ENCODE measurements at regions not wholly inside any gene's neighbourhood (a gene's known extent, or its start where the extent isn't known, plus 50 kb on each side); places are given as distances from the start of the nearest gene placed in this dataset.
A peak's percentile ranks its signal among the peaks of the same experiment; 100 is the strongest.

DNA sequence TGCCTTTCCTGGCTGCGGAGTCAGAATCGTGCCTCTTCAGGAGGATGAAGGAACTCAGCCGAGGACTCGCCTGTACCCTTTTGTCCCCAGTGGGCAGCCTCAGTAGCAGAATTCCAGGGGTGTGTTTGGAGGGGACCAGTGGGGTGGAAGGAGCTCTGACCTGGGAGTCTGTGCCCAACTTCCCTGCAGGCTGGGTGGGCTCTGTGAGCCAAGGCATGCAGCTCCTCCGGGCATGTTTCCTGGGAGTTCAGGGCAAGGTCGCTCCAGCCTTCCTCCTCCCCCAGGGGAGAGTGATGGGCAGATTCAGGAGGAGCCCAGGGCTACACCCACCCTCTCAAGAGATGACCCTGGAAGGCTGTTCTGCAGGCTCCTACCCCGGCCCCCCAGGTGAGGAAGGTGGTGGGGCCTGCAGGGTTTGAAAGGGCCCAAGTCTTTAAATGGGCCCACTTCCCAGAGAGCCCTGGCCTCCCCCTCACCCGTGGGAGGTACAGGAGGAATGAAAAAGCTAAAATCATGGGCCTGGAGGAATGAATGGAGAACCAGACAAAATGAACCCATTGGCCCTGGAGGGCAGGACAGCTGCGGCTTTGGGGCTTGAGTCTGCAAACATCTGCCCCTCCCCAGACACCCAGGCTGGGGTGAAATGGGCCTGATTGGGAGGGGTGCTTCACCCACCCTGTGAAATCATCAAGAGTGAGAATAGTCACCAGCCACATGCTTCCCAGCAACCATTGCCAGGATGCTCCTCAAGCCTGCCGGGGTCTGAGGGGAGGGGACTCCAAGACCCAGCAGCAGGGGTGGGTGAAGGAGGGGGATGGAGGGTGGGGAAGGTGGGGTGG lies 77.6 kb upstream of the PMEPA1 start:
- intact Hi-C loops (cut with DNase I), result no loop called here
- DNase-seq (ENCODE audit: low spot score), result peak; percentile 55

DNA sequence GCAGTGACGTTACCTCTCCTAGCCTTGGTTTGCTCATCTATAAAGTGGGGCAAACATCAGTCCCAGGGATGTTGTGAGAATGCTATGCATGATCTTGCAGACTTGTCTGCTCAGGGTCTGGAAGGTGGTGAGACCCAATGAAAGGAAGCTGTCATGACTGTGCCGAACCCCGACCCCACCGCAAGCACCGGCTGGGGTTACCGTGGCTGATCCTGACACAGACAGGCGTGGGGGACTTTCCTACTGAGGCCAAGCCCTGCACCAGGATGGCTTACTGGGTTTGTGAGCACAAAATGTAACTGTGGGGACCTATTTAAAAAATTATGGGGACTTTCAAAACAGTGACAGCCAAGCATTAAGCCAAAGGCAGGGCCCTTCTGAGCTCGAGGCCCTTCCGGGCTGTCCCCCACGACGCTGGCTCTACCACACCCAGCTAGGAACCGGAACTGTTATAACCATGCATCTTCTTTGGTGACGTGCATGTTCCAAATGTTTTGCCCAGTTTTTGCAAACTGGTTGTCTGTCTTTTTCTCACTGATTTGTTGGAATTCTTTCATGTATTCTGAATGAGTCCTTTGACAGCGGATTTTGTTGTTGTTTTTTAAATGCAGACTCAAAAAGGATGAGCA lies 76.6 kb upstream of the PMEPA1 start:
- intact Hi-C loops (cut with DNase I), result no loop called here
- peak; percentile 58 for DNase-seq (ENCODE audit: low spot score)

DNA sequence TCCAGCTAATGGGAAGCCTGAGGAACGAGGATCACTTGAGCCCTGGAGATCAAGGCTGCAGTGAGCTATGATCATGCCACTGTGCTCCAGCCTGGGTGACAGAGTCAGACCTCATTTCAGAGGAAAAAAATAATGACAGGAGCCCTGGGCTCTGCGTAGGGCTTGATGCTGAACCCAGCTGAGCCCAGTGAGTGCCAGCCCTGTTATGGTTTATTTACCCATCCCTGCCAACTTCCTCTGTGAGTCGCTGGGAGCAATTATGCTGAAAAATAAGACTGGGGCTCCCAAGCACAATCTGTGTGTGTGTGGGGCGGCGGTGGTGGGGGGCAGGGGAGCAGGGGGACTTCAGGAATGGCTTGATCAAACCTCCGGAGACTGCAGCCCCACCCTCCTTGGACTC lies 75.9 kb upstream of the PMEPA1 start:
- DNase-seq (ENCODE audit: low spot score), result peak; percentile 41

DNA sequence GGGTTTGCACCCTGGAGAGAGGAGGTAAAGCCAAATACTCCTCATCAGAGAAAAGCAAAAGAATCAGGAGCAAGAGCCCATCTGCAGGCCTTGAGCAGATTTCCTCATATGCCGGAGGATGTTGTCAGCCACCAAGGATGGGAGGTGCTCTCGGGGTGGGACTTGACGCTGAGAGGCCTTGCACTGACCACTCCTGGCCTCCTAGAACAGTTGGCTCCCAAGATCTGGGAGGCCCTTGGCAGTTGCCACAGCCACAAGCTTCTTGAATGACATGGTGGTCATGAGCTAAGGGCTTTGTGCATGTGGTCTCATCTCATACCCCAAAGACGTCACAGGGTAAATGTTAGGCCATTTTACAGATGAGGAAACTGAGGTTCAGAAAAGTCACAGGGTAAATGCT lies 75.2 kb upstream of the PMEPA1 start:
- intact Hi-C loops (cut with DNase I), result no loop called here
- DNase-seq (ENCODE audit: low spot score), result peak; percentile 43

More for the DNA sequence above, 75.9 kb upstream of the PMEPA1 start:
- intact Hi-C loops (cut with DNase I), result no loop called here

DNA sequence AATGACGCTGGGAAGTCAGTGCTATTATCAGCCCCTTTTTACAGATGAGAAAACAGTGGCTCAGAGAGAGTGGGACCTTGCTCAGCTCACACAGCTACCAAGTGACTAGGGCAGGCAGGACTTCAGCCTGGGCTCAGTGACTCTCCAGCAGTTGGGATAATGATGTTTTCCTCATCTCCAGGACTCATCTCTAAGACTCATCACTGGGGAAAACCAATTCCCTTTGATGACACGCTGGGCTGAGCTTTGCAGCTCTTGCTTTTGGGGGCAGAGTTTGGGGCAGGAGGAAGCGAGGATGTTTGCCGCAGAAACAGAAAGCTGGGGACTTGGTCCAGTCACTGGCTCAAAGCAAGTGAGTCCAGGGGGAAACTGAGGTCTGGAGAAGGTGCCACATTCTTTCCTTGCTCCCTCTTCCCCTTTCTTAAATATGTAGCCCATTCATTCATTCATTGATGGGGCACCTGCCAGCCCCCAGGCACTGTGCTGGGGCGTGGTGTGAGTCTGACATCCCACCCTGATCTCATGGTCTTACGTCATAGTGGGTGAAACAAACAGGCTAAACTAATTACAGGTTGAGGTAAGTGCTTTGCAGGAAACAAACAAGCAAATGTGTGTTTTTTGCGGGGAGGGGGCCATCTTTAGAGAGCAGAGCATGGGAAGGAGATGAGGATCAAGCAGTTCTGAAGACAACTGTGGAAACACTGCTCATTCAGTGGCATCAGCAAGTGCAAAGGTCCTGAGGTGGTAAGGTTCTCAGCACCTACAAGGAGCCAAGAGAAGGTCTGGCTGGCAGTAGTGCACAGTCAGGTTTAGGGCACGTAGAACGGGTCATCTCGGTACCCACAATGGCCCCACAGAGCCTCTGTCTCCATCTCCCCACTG lies 74.4 kb upstream of the PMEPA1 start:
- DNase-seq (ENCODE audit: low spot score), result peak; percentile 24
- intact Hi-C loops (cut with DNase I), result no loop called here

DNA sequence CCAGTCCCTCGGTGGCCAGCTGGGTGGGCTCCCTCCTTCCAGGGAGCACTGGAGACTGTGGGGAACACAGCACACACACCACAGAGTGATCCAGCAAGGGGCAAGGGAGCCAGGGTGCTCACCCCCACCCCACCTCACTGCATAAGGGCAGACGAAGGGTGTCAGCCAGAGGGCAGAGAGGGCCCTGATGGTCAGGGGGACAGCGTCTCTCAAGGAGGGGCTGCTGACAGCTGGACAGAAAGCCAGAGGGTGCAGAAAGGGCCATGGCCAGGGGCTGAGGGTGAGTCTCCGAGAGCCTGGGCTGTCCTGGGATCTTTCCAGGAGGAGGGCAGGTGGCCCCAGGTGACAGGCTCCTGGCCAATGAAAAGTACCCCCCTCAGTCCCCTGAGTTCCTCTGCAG lies 73.4 kb upstream of the PMEPA1 start:
- intact Hi-C loops (cut with DNase I), result no loop called here
- peak; percentile 42 for DNase-seq (ENCODE audit: low spot score)

DNA sequence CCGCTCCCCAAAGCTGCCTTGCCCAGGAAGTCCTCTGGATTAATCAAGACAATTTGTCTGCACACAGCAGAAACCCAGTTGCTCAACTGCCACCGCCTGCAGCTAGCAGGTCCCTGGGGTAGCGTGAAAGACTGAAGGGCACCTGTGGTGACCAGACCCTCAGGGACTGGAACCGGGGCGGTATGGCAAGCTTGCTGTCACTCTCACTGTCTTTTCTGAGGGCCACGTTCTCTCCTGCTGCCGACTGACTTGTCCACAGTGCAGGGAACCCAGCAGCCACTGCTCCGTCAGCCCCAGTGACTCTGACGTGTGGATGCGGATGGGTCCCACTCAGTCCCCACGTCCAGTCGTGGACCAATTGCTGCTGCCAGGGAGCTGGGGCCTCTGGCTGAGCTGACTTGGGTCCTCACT lies 72.8 kb upstream of the PMEPA1 start:
- DNase-seq (ENCODE audit: low spot score), result peak; percentile 75
- intact Hi-C loops (cut with DNase I), result no loop called here

DNA sequence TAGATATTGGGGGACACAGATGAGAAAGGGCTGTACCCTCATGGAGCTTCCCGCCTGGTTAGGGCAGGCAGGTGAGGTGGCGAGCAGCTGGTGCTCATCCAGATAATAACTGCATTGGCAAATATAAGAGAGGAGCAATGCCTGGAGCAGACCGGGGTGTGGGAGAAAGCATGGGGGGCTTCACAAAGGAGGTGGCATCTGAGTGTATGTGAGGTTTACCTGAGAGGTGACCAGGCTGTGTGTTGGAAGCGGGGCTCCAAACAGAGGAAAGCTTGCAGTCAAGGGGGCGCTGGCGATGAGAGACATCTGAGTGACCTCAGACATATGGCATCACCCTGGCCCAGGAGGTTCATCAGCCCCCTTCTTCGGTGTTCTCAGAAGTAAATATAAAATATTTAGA lies 72.1 kb upstream of the PMEPA1 start:
- DNase-seq (ENCODE audit: low spot score), result peak; percentile 77
- intact Hi-C loops (cut with DNase I), result no loop called here

DNA sequence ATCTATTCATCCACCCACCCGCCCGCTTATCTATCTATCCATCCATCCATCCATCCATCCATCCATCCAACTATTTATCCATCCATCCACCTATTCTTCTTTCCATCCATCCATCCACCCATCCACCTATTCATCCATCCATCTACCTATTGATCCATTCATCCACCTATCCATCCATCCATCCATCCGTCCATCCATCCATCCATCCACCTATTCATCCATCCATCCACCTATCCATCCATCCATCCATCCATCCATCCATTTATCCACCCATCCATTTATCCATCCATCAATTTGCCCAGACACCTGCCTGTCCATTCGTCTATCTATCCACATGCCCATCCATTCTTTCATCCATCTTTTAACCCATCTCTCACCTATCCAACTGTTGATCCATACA lies 71.1 kb upstream of the PMEPA1 start:
- intact Hi-C loops (cut with DNase I), result no loop called here
- no peak for DNase-seq (ENCODE audit: low spot score)

DNA sequence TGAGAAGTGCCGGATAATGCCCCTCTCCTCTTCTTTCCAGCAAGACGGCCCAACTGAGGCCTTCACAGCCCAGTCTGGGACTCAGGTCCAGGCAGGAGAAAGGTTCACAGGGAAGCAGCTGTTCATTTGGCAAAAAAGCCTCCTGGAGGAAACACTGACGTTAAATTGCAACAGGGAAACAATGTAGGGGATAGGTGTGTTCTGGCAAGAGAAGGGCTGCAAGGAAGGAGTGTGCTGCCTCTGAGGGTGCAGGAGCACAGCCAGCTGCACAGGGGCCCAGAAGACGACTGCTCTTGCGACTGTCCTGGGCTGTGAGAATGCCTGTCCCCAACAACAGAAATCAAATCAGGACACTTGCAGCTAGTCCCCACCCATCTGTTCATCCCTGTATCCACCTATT lies 70.6 kb upstream of the PMEPA1 start:
- DNase-seq (ENCODE audit: low spot score), result peak; percentile 2
- intact Hi-C loops (cut with DNase I), result no loop called here

DNA sequence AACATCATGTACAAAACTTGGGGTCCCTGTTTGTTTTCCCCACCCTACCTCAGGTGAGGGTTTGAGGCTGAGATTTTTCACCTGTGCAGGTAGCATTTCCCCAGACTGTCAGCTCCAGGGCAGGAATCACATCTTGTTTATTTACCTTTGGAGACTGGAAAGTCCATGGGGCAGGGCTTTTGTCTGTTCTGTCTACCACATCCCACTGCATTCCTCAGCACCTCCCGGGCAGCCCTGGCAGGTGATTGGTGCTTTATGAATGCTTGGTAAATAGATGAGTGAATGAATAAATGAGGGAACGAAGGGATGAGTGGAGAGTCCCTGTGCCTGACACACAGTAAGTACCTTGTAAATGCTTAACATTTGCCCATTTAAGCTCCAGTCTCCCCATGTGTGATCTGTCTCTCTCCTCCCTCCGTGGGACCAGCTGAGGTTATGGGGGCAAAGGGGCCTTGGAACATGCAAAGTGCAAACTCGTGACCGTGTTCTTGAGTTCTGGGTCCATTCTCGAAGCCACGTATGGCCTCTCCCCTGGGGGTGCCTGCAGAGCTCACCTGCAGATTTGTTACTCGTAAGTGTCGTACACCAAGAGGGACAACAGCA lies 69.7 kb upstream of the PMEPA1 start:
- intact Hi-C loops (cut with DNase I), result no loop called here

DNA sequence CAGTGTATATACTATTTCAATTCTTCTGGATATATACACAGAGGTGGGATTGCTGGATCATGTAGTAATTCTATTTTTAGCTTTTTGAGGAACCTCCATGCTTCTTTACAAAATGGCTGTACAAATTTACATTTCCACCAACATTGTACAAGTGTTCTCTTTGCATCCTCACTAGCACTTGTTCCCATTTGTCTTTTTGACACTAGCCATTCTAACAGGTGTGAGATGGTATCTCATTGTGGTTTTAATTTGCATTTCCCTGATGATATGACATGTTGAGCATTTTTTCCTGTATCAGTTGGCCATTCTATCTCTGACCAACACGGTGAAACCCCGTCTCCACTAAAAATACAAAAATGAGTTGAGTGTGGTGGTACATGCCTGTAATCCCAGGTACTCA lies 68.1 kb upstream of the PMEPA1 start:
- DNase-seq (ENCODE audit: low spot score), result no peak
- intact Hi-C loops (cut with DNase I), result no loop called here

More for the DNA sequence above, 69.7 kb upstream of the PMEPA1 start:
- DNase-seq (ENCODE audit: low spot score), result peak; percentile 22

DNA sequence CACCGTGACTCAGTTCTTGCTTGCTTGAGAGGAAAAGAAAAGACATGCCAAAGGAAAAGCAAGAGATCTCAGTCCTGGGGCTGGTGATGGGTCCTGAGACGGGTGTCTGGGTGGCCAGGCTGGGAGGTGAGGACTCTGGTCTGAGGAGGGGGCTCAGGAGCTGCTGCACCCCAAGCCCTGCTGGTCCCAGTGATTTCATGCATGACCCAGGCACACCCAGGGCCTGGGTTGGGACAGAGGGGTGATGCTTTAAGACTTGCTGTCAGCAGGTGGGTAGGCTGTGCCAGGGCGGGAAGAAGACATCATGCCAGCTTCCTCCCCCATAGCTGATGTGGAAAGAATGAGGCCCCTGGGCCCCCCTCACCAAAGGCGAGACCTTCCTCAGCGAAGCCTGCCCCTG lies 65.1 kb upstream of the PMEPA1 start:
- intact Hi-C loops (cut with DNase I), result no loop called here
- DNase-seq (ENCODE audit: low spot score), result peak; percentile 50

DNA sequence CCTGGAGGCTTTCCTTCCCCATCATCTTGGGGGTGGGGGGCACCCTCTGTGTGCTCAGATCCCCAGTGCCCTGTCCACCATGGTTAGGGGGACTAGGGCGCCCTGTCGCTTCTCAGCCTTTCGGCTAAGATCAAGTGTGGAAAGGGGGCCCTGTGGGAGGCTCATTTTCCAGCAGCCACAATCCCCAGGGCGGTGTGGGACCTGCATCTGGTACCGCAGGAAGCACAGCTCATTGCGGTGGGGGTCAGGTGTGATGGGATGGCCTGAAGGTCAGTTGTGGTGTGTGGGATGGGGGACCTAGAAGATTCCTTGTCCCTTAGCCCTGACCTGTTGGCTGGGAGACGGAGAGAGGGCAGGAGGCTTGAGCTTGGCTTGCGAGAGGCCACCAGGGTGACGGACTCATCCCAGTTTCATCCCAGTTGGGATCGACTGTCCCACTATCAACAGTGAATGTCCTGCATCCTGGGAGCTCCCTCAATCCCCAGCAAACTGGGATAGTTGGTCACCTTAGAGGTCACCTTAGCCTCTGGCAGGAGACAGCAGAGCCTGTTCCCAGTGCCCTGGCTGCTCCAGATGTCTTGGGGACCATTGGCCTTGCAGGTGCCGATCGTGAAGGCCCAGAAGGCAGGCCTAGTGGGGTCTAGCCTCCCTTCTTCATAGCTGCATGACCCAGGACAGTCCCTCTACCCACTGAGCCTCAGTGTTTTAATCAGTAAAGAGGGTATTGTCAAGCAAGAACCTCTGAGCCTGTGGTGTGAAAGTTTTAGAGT lies 64.5 kb upstream of the PMEPA1 start:
- no peak for DNase-seq (ENCODE audit: low spot score)
- intact Hi-C loops (cut with DNase I), result no loop called here

DNA sequence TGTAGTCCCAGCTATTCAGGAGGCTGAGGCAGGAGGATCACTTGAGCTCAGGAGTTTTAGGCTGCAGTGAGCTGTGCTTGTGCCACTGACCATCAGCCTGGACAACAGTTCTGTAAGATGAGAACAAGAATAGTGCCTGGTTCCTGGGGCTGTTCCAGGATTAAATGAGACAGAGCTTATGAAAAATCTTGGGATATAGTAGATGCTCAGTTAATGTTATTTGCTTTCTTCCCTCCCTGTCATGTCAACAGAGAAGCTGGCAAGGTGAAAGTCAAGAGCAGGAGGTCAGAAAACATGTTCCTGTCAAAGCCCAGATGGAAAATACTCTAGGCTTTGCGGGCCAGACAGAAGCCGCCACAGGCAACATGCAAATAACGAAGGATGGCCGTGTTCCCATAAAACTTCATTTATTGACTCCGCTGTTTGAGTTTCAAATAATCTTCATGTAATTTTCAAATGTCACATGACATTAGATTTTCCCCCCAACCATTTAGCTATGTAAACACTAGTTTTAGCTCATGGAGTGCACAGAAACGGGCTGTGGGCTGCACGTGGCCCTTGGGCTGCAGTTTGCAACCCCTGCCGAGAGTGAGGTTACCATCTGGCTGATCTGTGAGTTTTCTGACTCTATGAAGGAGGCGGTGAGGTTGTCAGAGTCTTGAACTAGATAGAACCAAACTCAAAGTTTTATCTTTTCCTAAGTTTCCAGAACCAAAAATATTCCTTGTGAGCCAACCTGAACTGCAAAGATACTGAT lies 63.4 kb upstream of the PMEPA1 start:
- intact Hi-C loops (cut with DNase I), result no loop called here
- DNase-seq (ENCODE audit: low spot score), result no peak

DNA sequence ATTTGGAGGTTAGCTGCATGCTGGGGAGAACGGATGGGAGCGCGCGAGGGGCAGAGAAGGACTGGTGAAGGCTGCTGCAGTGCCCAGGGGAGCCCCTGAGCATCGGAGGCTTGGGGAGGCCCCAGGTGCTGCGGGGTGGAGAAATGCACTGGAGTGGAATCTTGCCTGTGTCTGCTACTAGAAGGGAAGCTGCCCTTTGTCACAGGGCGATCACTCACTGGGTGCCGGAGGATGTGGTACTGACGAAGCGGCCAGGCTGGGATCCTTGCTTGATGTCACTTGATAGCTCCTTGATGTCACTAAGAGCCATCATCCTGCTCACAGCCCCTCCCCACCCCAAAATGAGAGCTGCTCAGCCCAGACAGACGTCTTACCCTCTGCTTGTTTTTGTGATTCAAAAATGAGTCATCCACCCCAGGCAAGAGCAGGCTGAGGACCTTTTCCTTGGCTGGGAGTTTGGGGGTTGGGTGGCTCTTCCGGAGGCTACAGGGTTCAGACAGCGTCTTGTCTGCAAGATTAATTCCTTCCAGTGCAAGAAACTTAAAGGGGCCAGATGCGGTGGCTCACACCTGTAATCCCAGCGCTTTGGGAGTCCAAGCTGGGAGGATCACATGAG lies 62.6 kb upstream of the PMEPA1 start:
- no peak for DNase-seq (ENCODE audit: low spot score)
- intact Hi-C loops (cut with DNase I), result no loop called here

DNA sequence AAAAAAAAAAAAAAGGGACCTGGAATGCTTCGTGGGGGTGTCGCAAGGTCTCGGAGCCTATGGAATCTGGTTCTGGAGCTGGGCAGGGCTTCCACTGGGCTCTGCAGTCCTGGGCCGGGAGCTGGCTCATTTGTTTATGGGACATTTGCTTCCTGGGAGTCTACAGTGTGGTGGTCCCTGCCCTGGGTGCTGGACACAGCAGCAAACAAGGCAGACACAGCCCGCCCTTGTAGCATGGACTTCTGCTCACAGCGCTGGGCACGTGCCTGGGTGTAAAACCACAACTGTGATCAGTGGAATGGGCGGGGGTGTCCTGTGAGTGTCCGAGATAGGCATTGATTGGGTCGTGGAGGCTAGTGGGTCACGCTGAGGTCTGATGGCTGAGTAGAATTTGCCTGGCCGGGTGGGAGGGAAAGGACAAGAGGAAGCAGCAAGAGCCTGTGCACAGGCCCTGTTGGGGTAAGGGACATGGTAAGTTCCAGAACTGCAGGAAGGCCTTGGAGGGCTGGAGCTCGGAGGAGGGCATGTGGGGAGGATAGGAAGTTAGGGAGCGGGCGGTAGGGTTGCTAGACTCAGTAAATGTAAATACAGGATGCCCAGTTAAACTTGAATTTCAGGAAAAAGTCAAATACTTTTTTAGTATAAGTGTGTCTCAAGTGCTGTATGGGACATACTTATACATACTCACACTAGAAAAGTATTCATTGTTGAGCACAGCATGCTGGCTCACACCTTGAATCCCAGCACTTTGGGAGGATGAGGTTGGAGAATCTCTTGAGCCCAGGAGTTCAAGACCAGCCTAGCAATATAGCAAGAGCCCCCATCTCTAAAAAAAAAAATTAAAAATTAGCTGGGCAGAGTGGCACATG lies 61.3 kb upstream of the PMEPA1 start:
- intact Hi-C loops (cut with DNase I), result no loop called here

More for the DNA sequence above, 61.3 kb upstream of the PMEPA1 start:
- no peak for DNase-seq (ENCODE audit: low spot score)

Data from posterior vena cava (tissue), 2 donors.